ENCODE measurements at regions not wholly inside any gene's neighbourhood (a gene's known extent, or its start where the extent isn't known, plus 50 kb on each side); places are given as distances from the start of the nearest gene placed in this dataset.
"Not testable (repeated sequence)": the region's sequence is repeated elsewhere in the genome, so short reads cannot be mapped to it uniquely, and the experiment has no call there.

DNA sequence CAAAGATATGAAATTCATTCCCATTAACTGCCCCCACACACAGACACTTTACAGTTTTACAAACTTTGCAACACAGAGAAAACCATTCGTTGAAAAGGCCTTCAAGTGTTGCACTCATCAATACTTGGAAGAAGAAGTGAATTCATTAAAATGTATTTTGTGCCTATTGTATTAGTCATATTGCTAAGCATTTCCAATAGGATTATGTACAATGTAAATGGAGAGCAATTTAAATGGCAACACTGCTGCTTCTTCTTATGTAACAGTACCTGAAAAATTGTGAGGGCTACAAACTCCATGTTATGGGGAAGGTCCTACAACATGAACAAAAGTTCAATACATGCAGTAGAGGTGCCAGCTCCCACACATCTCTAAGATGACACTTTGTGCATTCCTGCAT lies 209.3 kb upstream of the POGK start:
- FAIRE-seq, result no peak

DNA sequence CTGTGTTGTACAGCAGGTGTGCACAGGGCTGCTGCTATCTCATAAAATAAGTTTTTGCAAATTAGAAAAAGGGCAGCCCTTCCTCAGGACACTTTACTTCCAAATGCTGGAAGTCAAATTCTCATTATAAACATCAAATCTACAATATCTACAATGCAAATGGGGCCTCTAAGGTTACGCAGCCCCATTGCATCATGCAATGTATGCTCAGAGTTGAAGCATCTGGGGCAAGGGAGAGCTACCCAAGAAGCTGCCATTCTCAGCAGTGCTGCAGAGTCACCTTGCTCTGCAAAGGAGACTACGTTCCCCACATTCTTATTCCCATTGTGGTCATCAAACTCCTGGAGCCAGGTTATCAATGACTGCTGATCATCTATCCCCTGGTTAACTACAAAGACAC lies 208.9 kb upstream of the POGK start:
- no peak for FAIRE-seq

DNA sequence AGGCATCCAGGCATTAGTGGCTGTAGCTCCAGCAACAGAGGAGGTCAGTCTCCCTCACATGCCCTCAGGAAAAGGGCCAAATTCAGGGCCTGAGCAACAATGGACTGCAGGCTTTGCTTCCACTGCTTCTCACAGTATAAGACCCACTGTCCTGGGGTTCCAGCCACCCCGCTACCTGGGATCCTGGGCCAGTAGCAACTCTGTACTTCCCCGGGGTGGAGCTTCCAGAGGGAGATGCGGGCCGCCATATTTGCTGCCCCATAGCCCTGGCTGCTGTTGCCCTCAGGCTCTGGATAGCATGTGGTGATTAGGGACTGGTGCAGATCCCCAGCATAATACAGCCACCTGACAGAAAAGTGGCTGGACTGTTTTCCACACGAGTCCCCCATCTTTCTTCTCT lies 201.1 kb upstream of the POGK start:
- no peak for FAIRE-seq

DNA sequence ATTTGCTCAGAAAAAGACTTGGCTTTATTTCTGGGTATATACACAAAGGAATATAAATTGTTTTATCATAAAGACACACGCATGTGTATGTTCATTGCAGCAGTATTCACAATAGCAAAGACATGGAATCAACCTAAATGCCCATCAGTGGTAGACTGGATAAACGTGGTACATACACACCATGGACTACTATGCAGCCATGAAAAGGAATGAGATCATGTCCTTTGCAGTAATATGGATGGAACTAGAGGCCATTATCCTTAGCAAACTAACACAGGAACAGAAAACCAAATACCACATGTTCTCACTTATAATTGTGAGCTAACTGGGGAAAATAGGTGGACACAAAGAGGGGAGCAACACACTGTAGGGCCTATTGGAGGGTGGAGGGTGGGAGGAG lies 182.0 kb upstream of the POGK start:
- FAIRE-seq, result not testable (repeated sequence)

- FAIRE-seq, result not testable (repeated sequence)
Observed at GRCh38 chr1:166666790-166667189, 172.5 kb upstream of the POGK start.

DNA sequence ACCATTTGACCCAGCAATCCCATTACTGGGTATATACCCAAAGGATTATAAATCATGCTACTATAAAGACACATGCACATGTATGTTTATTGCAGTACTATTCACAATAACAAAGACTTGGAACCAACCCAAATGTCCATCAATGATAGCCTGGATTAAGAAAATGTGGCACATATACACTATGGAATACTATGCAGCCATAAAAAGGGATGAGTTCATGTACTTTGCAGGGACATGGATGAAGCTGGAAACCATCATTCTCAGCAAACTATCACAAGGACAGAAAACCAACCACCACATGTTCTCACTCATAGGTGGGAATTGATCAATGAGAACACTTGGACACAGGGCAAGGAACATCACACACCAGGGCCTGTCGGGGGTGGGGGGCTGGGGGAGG lies 171.7 kb upstream of the POGK start:
- not testable (repeated sequence) for FAIRE-seq

- no peak for FAIRE-seq
Observed at GRCh38 chr1:166671627-166672026, 167.6 kb upstream of the POGK start.

DNA sequence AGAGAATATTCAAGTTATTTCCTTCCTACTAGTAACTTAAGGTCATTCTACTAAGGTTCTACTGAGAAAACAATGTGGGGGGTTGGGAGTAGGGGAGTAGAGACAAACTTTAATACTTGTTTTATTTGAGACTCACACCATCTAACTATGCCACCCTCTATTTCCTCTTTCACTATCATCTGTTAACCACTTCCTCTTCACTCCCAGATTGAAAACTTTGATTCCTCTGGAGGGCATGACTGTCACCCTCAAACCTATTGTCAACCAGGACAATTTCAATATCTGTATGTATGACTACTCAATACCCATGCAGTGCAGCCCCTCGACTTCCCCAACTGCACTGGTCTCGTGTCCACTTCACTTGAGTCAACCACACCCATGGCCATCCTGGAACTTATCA lies 165.6 kb upstream of the POGK start:
- FAIRE-seq, result no peak

- no peak for FAIRE-seq
Observed at GRCh38 chr1:166675213-166675612, 164.1 kb upstream of the POGK start.

GRCh38 chr1:166676981-166677380 lies 162.3 kb upstream of the POGK start:
- FAIRE-seq, result no peak

GRCh38 chr1:166679369-166679768 lies 159.9 kb upstream of the POGK start:
- FAIRE-seq, result peak; percentile 10

DNA sequence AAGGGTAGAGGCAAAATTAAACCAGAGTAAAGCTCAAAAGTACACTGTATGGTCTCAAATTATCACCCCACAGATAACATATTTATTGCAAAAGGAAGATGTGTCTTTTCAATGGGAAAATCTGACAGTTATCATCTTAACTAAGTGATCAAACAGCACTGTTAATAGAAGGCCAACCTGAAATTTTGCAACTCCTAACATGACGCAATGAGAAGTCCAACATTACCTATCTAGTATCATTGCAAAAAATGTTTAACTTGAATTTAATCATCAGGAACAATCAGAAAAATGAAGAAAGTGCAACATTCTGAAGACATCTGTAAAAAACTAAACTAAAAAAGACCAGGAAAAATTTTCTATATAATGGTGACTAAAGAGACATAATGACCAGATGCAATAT lies 156.7 kb upstream of the POGK start:
- FAIRE-seq, result no peak

- FAIRE-seq, result not testable (repeated sequence)
Observed at GRCh38 chr1:166684669-166685068, 154.6 kb upstream of the POGK start.

GRCh38 chr1:166685200-166685599 lies 154.1 kb upstream of the POGK start:
- FAIRE-seq, result no peak

GRCh38 chr1:166685891-166686290 lies 153.4 kb upstream of the POGK start:
- FAIRE-seq, result not testable (repeated sequence)

DNA sequence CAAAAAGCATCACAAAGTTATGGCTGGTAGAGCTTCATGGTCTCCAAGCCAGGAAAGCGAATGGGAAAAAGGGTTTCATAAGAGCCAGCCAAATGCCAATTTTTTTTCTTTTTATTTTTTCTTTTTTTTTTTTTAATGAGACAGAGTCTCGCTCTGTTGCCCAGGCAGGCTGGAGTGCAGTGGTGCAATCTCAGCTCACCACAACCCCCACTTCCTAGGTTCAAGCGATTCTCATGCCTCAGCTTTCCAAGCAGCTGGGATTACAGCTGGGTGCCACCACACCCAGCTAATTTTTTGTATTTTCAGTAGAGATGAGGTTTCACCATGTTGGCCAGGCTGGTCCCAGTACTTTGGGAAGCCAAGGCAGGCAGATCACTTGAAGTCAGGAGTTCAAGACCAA lies 148.7 kb upstream of the POGK start:
- not testable (repeated sequence) for FAIRE-seq

DNA sequence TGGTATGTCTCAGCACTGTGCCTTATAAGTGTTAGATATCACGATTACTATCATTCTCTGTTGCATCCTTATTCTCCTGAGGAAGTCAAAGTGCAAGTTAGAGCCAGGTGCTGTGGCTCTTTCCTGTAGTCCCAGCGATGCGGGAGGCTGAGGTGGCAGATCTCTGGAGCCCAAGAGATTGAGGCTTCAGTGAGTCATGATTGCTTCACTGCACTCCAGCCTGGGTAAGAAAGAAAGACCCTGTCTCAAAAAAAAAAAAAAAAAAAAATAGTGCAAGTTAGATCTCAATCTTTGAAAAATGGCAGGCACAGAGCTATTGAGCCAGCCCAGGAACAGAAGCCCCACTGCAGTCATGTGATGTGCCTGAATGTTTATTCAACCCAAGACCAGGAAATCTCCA lies 147.8 kb upstream of the POGK start:
- FAIRE-seq, result no peak

DNA sequence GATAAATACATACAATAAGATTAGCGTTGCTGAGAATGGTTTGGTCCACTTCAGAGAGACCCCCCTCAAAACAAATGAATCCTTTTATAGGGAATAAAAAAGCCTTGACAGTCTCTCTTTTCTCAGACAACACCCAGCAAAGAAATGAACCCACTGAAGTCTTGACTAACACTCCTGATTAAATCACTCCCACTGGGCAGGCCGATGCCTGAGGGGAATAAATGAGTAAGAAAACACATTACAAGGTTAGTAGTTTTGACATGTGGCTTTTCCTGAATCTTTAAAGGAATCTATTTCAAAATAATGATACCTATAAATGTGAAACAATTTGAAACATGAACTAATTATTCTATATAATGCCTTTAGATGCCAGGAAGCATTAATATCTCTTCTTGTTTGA lies 146.9 kb upstream of the POGK start:
- no peak for FAIRE-seq

DNA sequence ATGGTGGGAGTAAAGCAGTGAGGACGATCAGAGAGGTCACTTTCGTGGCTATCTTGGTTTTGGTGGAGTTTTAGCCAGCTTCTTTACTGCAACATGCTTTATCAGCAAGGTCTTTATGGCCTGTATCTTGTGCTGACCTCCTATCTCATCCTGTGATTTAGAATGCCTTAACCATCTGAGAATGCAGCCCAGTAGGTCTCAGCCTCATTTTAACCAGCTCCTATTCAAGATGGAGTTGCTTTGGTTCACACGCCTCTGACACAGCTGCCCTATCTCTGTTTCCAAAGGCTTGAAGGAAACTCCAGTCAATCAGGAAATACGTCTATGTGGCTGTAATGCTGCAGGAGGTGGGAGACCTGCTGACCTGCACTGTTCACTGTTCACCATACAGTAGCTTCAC lies 146.1 kb upstream of the POGK start:
- no peak for FAIRE-seq

DNA sequence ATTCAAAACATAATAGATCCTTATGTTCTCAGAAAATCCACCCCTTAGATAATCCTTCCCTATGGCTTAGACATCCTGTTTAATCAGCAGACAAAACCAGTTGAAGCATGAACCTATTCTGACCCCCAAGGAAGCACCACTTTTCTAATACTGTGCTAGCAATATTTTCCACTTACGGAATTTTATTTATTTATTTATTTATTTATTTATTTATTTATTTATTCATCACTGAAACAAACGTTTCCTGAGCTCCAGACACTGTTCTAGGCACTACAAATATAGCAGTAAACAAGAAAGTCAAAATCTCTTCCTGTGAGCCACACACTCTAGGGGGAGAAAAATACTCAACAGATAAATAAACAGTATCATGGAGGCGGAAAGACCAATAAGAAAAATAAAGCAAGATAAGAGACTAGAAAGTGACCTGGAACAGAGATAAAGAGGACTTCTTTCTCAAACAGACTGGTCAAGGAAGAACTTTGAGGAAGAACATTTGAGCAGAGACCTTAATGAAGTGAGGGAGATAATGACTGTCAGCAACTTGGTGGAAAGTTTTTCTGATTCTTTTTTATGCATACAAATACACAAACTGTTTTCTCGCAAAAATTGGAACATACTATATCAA lies 145.5 kb upstream of the POGK start:
- FAIRE-seq, result no peak

DNA sequence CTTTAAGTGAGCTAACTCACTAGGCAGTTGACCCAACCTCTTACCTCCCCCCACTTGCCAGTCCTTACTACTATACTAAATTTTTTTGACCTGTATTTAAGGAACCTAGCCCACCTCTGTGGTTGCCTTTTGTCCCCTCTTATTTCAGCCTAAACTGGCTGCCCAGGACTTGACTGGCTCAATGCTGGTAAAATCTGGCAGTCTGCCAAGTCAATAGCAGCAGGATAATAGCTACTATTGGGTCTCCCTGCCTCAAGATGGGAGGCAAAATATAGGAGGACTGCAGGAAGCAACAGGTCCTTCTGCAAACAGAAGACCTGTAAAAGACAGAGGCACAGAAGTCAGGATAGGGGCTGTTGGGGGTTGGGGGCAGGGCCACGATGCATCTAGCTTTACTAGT lies 144.2 kb upstream of the POGK start:
- no peak for FAIRE-seq

- not testable (repeated sequence) for FAIRE-seq
Observed at GRCh38 chr1:166695834-166696233, 143.4 kb upstream of the POGK start.

- no peak for FAIRE-seq
Observed at GRCh38 chr1:166698771-166699170, 140.5 kb upstream of the POGK start.

DNA sequence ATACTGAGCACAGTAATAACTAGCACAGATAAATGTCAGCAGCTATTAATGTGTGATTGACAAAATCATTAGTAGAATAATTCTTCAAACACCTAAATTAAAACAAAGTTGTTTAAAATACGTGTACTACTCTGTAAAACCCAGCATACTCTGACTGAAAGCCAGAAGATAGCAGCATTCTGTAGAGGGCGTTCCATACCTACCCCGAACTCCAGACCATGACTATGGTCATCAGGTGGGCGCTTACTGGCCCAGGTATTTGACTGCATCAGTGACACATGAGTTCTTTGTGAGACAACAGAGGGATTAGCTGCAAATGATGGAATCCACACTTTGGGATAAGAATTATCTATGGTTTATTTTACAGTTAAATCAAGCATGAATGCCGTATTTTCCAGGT lies 139.7 kb upstream of the POGK start:
- no peak for FAIRE-seq

- no peak for FAIRE-seq
Observed at GRCh38 chr1:166700696-166701095, 138.6 kb upstream of the POGK start.
